ENCODE measurements at regions not wholly inside any gene's neighbourhood (a gene's known extent, or its start where the extent isn't known, plus 50 kb on each side); places are given as distances from the start of the nearest gene placed in this dataset.

GRCh38 chr2:20549144-20549543, 101.8 kb downstream of the HS1BP3 start:
- H3K27me3 ChIP-seq = no peaks in the 10 kb centered on the region
- no peaks in the 10 kb centered on the region for H3K36me3 ChIP-seq
- DNase-seq (ENCODE audit: extremely low spot score in 2 of 2) = no peak
- H3K4me3 ChIP-seq = no peak overlapping the region
- H3K4me1 ChIP-seq = no peaks in the 10 kb centered on the region
- intact Hi-C loops (cut with DNase I) = no loop called here
- no peak overlapping the region for H3K27ac ChIP-seq
- H3K9me3 ChIP-seq = no peaks in the 10 kb centered on the region
- TF ChIP-seq POLR2AphosphoS5 (IDR thresholded peaks at IDR 0.05; ENCODE audit: insufficient read depth in 1 of 2, low read depth in 1 of 2) (no peak), POLR2A (IDR thresholded peaks at IDR 0.05) (no peak), CTCF (IDR thresholded peaks at IDR 0.05) (no peak)

- intact Hi-C loops (cut with DNase I) = no loop called here
- Histone ChIP-seq H3K9me3 (no peaks in the 10 kb centered on the region), H3K27ac (no peak overlapping the region), H3K27me3 (no peaks in the 10 kb centered on the region), H3K4me3 (no peak overlapping the region), H3K4me1 (no peaks in the 10 kb centered on the region), H3K36me3 (no peaks in the 10 kb centered on the region)
- no peak for DNase-seq (ENCODE audit: extremely low spot score in 2 of 2)
- TF ChIP-seq POLR2AphosphoS5 (IDR thresholded peaks at IDR 0.05; ENCODE audit: insufficient read depth in 1 of 2, low read depth in 1 of 2) (no peak), CTCF (IDR thresholded peaks at IDR 0.05) (no peak), POLR2A (IDR thresholded peaks at IDR 0.05) (no peak)
Observed at GRCh38 chr2:20549691-20550348, 101.1 kb downstream of the HS1BP3 start.

GRCh38 chr2:20551260-20551944, 99.5 kb downstream of the HS1BP3 start:
- DNase-seq (ENCODE audit: extremely low spot score in 2 of 2) = no peak
- no peak overlapping the region for H3K27ac ChIP-seq

GRCh38 chr2:20551945-20552328, 99.0 kb downstream of the HS1BP3 start:
- Histone ChIP-seq H3K9me3 (no peaks in the 10 kb centered on the region), H3K27ac (no peak overlapping the region), H3K36me3 (no peaks in the 10 kb centered on the region), H3K4me3 (no peak overlapping the region), H3K27me3 (no peaks in the 10 kb centered on the region), H3K4me1 (no peaks in the 10 kb centered on the region)
- TF ChIP-seq POLR2A (IDR thresholded peaks at IDR 0.05) = no peak
- intact Hi-C loops (cut with DNase I) = no loop called here
- no peak for DNase-seq (ENCODE audit: extremely low spot score in 2 of 2)

More at GRCh38 chr2:20551260-20551944, 99.5 kb downstream of the HS1BP3 start:
- Histone ChIP-seq H3K4me3 (no peak overlapping the region), H3K9me3 (no peaks in the 10 kb centered on the region), H3K4me1 (no peaks in the 10 kb centered on the region), H3K27me3 (no peaks in the 10 kb centered on the region), H3K36me3 (no peaks in the 10 kb centered on the region)
- intact Hi-C loops (cut with DNase I) = no loop called here
- TF ChIP-seq POLR2A (IDR thresholded peaks at IDR 0.05) (no peak), CTCF (IDR thresholded peaks at IDR 0.05) (no peak)

- Histone ChIP-seq H3K9me3 (no peaks in the 10 kb centered on the region), H3K4me3 (no peak overlapping the region), H3K4me1 (no peaks in the 10 kb centered on the region), H3K36me3 (no peaks in the 10 kb centered on the region), H3K27me3 (no peaks in the 10 kb centered on the region), H3K27ac (no peak overlapping the region)
- TF ChIP-seq POLR2A (IDR thresholded peaks at IDR 0.05) = no peak
- no peak for TF ChIP-seq POLR2AphosphoS5 (IDR thresholded peaks at IDR 0.05; ENCODE audit: insufficient read depth in 1 of 2, low read depth in 1 of 2)
- no peak for TF ChIP-seq CTCF (IDR thresholded peaks at IDR 0.05)
- DNase-seq (ENCODE audit: extremely low spot score in 2 of 2) = no peak
- intact Hi-C loops (cut with DNase I) = no loop called here
Observed at GRCh38 chr2:20552847-20553246, 98.1 kb downstream of the HS1BP3 start.

Measured in vagina (tissue), 2 donors.